Activated naive CD4-positive, alpha-beta T cell treated with anti-CD3 and anti-CD28 coated beads for 36 hours (primary cell): ENCODE measurements at regions not wholly inside any gene's neighbourhood (a gene's known extent, or its start where the extent isn't known, plus 50 kb on each side); places are given as distances from the start of the nearest gene placed in this dataset.

Experiments
- CTCF ChIA-PET: fragments of 350-600 bp; sonication (Branson Sonifier 250); formaldehyde crosslinking; loops from one replicate; lab custom pipeline; 2021; ENCODE audit warnings: antibody characterized with exemption; lab: Charles Lee
- DNase-seq: peaks from one replicate; pipeline ENCODE4 v3.0.0-alpha.2; 2020
- H3K27ac Mint-ChIP-seq: one replicate; pipeline ENCODE4 v1.8.0; 2021; ENCODE audit warnings: mild to moderate bottlenecking, mixed read lengths
- H3K27me3 Mint-ChIP-seq: one replicate; pipeline ENCODE4 v1.8.0; 2021; ENCODE audit warnings: low read depth, mixed read lengths
- H3K36me3 Mint-ChIP-seq: one replicate; pipeline ENCODE4 v1.8.0; 2021; ENCODE audit warnings: low read depth, mixed read lengths
- H3K4me1 Mint-ChIP-seq: one replicate; pipeline ENCODE4 v1.8.0; 2021; ENCODE audit warnings: low read depth, mixed read lengths
- H3K4me3 Mint-ChIP-seq: one replicate; pipeline ENCODE4 v1.8.0; 2021; ENCODE audit warnings: mild to moderate bottlenecking, moderate library complexity, mixed read lengths
- H3K9me3 Mint-ChIP-seq: one replicate; pipeline ENCODE4 v1.8.0; 2021; ENCODE audit warnings: mixed read lengths
- intact Hi-C: fragments of 100-400 bp; cut with micrococcal nuclease; formaldehyde crosslinking; loops from one replicate; pipeline ENCODE4 v1.15.1; 2023

DNA sequence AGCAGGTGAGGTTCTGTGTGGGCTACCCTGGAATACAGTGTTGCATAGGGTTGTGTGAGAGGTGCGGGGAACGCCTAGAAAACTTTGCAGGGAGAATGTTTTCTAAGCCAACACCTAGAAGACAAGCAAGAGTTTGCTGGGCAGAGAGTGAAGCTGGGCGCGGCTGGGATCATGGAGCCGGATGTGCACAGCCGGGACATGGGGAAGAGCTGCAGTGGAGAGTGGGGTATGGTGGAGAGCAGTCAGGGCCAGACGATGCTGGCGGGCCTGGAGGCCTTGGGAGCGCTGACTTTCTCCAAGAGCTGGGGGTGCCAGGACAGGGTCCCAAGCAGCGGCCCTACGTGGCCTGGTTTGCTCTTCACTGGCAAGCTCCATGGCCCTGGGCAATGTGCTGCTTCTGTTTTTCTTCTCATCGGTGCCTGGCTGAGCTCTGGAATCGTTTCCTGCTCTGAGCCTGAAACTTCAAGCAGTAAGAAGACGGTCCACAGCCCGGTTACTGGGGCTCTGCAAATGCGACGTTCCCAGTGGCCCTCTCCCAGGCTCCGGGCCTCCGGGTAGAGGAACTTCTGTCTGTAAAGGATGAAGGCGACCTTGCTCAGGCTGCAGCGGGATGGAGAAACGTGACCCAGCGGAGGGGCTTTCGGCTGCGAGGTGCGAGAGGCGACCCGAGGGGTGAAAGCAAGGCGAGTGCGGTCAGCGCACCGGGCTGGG is 51.9 kb upstream of the CD34 start:
- intact Hi-C loops = loop anchor here (1.0 to 5.0 kb wide), 6 partner anchors 78 to 266 kb away; partner anchors contain the start of gene CD46
- Mint-ChIP-seq H3K36me3 (no peaks in the 10 kb centered on the region), H3K27me3 (peaks cover 33% of the 10 kb centered on the region), H3K4me3 (peak overlapping the region; percentile 81), H3K27ac (no peak overlapping the region), H3K9me3 (no peaks in the 10 kb centered on the region), H3K4me1 (peaks cover 10% of the 10 kb centered on the region)
- peak; percentile 36 for DNase-seq
- CTCF ChIA-PET = interaction anchor here (0.7 to 9.8 kb wide), 36 partner anchors 9 to 282 kb away, joined by 3 to 204 read pairs (median 4); partner anchors contain the start of genes CD34 and PLXNA2
